Embryonic facial prominence (tissue), 1 donor: ENCODE measurements at regions not wholly inside any gene's neighbourhood (a gene's known extent, or its start where the extent isn't known, plus 50 kb on each side); places are given as distances from the start of the nearest gene placed in this dataset.
A peak's percentile ranks its signal among the peaks of the same experiment; 100 is the strongest.
"Not testable (repeated sequence)": the region's sequence is repeated elsewhere in the genome, so short reads cannot be mapped to it uniquely, and the experiment has no call there.

Source experiments
- DNase-seq: peaks from one replicate; pipeline ENCODE4 v3.0.0-alpha.2; 2016; ENCODE audit errors: extremely low spot score

- DNase-seq: no peak
Observed at GRCh38 chr11:104776501-104777170, 121.6 kb downstream of the CASP12 start.

- no peak for DNase-seq
Observed at GRCh38 chr11:104774578-104774977, 123.7 kb downstream of the CASP12 start.

- DNase-seq: peak; percentile 27
Observed at GRCh38 chr11:104772806-104773241, 125.4 kb downstream of the CASP12 start.

- DNase-seq: no peak
Observed at GRCh38 chr11:104771763-104772162, 126.5 kb downstream of the CASP12 start.

- not testable (repeated sequence) for DNase-seq
Observed at GRCh38 chr11:104771046-104771445, 127.2 kb downstream of the CASP12 start.

- no peak for DNase-seq
Observed at GRCh38 chr11:104765401-104766095, 132.7 kb downstream of the CASP12 start.

- no peak for DNase-seq
Observed at GRCh38 chr11:104764710-104765045, 133.6 kb downstream of the CASP12 start.

GRCh38 chr11:104763930-104764709, 134.1 kb downstream of the CASP12 start:
- DNase-seq: no peak

GRCh38 chr11:104761511-104761910, 136.7 kb downstream of the CASP12 start:
- DNase-seq: no peak

GRCh38 chr11:104759464-104759863, 138.8 kb downstream of the CASP12 start:
- no peak for DNase-seq

GRCh38 chr11:104738918-104739317, 159.3 kb downstream of the CASP12 start:
- DNase-seq: no peak

GRCh38 chr11:104738208-104738607, 160.1 kb downstream of the CASP12 start:
- no peak for DNase-seq

GRCh38 chr11:104736502-104736901, 161.8 kb downstream of the CASP12 start:
- no peak for DNase-seq

- DNase-seq: no peak
Observed at GRCh38 chr11:104734998-104735397, 163.3 kb downstream of the CASP12 start.

- no peak for DNase-seq
Observed at GRCh38 chr11:104731890-104732289, 166.4 kb downstream of the CASP12 start.

GRCh38 chr11:104728927-104729326, 169.3 kb downstream of the CASP12 start:
- DNase-seq: no peak

GRCh38 chr11:104727768-104728167, 170.5 kb downstream of the CASP12 start:
- DNase-seq: no peak

GRCh38 chr11:104727095-104727494, 171.2 kb downstream of the CASP12 start:
- DNase-seq: no peak

GRCh38 chr11:104725796-104726408, 172.4 kb downstream of the CASP12 start:
- DNase-seq: no peak

- no peak for DNase-seq
Observed at GRCh38 chr11:104713401-104713800, 184.9 kb downstream of the CASP12 start.

GRCh38 chr11:104705490-104706190, 192.6 kb downstream of the CASP12 start:
- no peak for DNase-seq

GRCh38 chr11:104704888-104705287, 193.4 kb downstream of the CASP12 start:
- DNase-seq: no peak
